Right lobe of liver (tissue), 6 donors: ENCODE measurements at regions not wholly inside any gene's neighbourhood (a gene's known extent, or its start where the extent isn't known, plus 50 kb on each side); places are given as distances from the start of the nearest gene placed in this dataset.
A peak's percentile ranks its signal among the peaks of the same experiment; 100 is the strongest.
"Not testable (repeated sequence)": the region's sequence is repeated elsewhere in the genome, so short reads cannot be mapped to it uniquely, and the experiment has no call there.

ENCODE experiments used
- ATAC-seq, 4 donors: fragments of 200-7000 bp; cut with Tn5 transposase; one replicate each; pipeline ENCODE4 v1.9.1; 2020; ENCODE audit warnings: mild to moderate bottlenecking in 4 of 4, moderate library complexity in 4 of 4
- DNase-seq, 3 donors: peaks; one replicate each; pipeline ENCODE4 v3.0.0-alpha.2; 2020
- H3K27ac ChIP-seq, 3 donors: fragments of 200-600 bp; one replicate each; pipeline ENCODE4 v1.8.0; 2022
- H3K27me3 ChIP-seq, 2 donors: fragments of 200-600 bp; one replicate each; pipeline ENCODE4 v1.8.0; 2022
- H3K36me3 ChIP-seq, 4 donors: fragments of 200-600 bp; sonication (generic) in 1 of 4; one replicate each; pipeline versions ENCODE4 v1.5.1 to v1.8.0; 2017 to 2022; ENCODE audit warnings: control low read depth in 1 of 4
- H3K4me1 ChIP-seq, 4 donors: fragments of 200-600 bp; sonication (generic) in 1 of 4; one replicate each; pipeline versions ENCODE4 v1.5.1 to v1.8.0; 2017 to 2022; ENCODE audit warnings: control low read depth in 1 of 4
- H3K4me3 ChIP-seq, 3 donors: fragments of 200-600 bp; one replicate each; pipeline ENCODE4 v1.8.0; 2022
- H3K9me3 ChIP-seq, 4 donors: fragments of 200-600 bp; sonication (generic) in 1 of 4; one replicate each; pipeline versions ENCODE4 v1.5.1 to v1.8.0; 2017 to 2022; ENCODE audit warnings: control low read depth in 1 of 4
- whole genome bisulfite sequencing: methylation state at CpG from one replicate; pipeline ENCODE4 v1.1.6; 2018; ENCODE audit warnings: low coverage, low lambda C conversion rate; ENCODE audit not compliant: insufficient coverage; ENCODE audit errors: missing lambda C conversion rate; 5-methylcytosine and 5-hydroxymethylcytosine counted together
- intact Hi-C, 2 donors: fragments of 100-400 bp; cut with DNase I; formaldehyde crosslinking; loops; one replicate each; pipeline versions ENCODE4 v1.11.2 to v1.14.1; 2022
- donor health status: DM: no; HTN: yes; CAD: no.
- donor health status: DM: no; HTN: no; CAD: no.
- donor health status: DM: no; HTN: no; CAD: no.
- donor health status: DM: no; HTN: yes; CAD: no.
- donor health status: DM: no; HTN: yes; CAD: no.

- H3K27me3 ChIP-seq, H3K4me1 ChIP-seq, intact Hi-C loops, H3K36me3 ChIP-seq, DNase-seq, H3K27ac ChIP-seq, H3K9me3 ChIP-seq, H3K4me3 ChIP-seq: not testable (repeated sequence)
- peak in 3 of 4 donors; percentile 26 to 60 (median 44) for ATAC-seq
- WGBS, result no CpG with 5 or more reads among the region's 53 CpGs
Observed at GRCh38 chr21:6839867-6840266, 3681.5 kb upstream of the TPTE start.
